GM18517 (cell line): ENCODE measurements at regions not wholly inside any gene's neighbourhood (a gene's known extent, or its start where the extent isn't known, plus 50 kb on each side); places are given as distances from the start of the nearest gene placed in this dataset.
"Not testable (repeated sequence)": the region's sequence is repeated elsewhere in the genome, so short reads cannot be mapped to it uniquely, and the experiment has no call there.

Experiments
- ATAC-seq: cut with Tn5 transposase; IDR thresholded peaks from one replicate; pipeline ENCODE4 v1.9.1; 2021; ENCODE audit warnings: mild to moderate bottlenecking, moderate library complexity; ENCODE audit not compliant: unreplicated experiment

GRCh38 chr6:144572541-144572940 is 287.4 kb downstream of the UTRN start:
- not testable (repeated sequence) for ATAC-seq

GRCh38 chr6:144574796-144575195 is 289.7 kb downstream of the UTRN start:
- no peak for ATAC-seq

GRCh38 chr6:144575327-144575726 is 290.2 kb downstream of the UTRN start:
- no peak for ATAC-seq

GRCh38 chr6:144576871-144577270 is 291.7 kb downstream of the UTRN start:
- ATAC-seq: no peak

- ATAC-seq: no peak
Measured at GRCh38 chr6:144578385-144579350, 293.5 kb downstream of the UTRN start.

GRCh38 chr6:144580039-144580438 is 294.9 kb downstream of the UTRN start:
- no peak for ATAC-seq

- ATAC-seq: no peak
Measured at GRCh38 chr6:144580771-144581170, 295.6 kb downstream of the UTRN start.

- no peak for ATAC-seq
Measured at GRCh38 chr6:144581812-144582537, 296.8 kb downstream of the UTRN start.

- ATAC-seq: peak; percentile 95
Measured at GRCh38 chr6:144582939-144583613, 297.9 kb downstream of the UTRN start.

GRCh38 chr6:144583614-144583954 is 298.4 kb downstream of the UTRN start:
- peak; percentile 5 for ATAC-seq

GRCh38 chr6:144585217-144585814 is 300.2 kb downstream of the UTRN start:
- no peak for ATAC-seq

GRCh38 chr6:144586986-144587385 is 301.9 kb downstream of the UTRN start:
- no peak for ATAC-seq

- ATAC-seq: peak; percentile 51
Measured at GRCh38 chr6:144588697-144589325, 303.7 kb downstream of the UTRN start.

- no peak for ATAC-seq
Measured at GRCh38 chr6:144590532-144590931, 305.4 kb downstream of the UTRN start.

GRCh38 chr6:144593392-144593791 is 308.3 kb downstream of the UTRN start:
- ATAC-seq: no peak

- ATAC-seq: no peak
Measured at GRCh38 chr6:144594585-144594984, 309.4 kb downstream of the UTRN start.

- ATAC-seq: no peak
Measured at GRCh38 chr6:144595266-144595665, 310.1 kb downstream of the UTRN start.

GRCh38 chr6:144597511-144597910 is 312.4 kb downstream of the UTRN start:
- no peak for ATAC-seq

- no peak for ATAC-seq
Measured at GRCh38 chr6:144599615-144600014, 314.5 kb downstream of the UTRN start.

- ATAC-seq: no peak
Measured at GRCh38 chr6:144601221-144601620, 316.1 kb downstream of the UTRN start.
